HG03064 (cell line): ENCODE measurements at regions not wholly inside any gene's neighbourhood (a gene's known extent, or its start where the extent isn't known, plus 50 kb on each side); places are given as distances from the start of the nearest gene placed in this dataset.
"Not testable (repeated sequence)": the region's sequence is repeated elsewhere in the genome, so short reads cannot be mapped to it uniquely, and the experiment has no call there.

ENCODE experiments used
- ATAC-seq: cut with Tn5 transposase; IDR thresholded peaks from one replicate; pipeline ENCODE4 v1.9.1; 2021; ENCODE audit warnings: low read depth; ENCODE audit not compliant: unreplicated experiment

- ATAC-seq, result no peak
Measured at GRCh38 chr10:78207216-78207615, 173.6 kb downstream of the RPS24 start.

- no peak for ATAC-seq
Measured at GRCh38 chr10:78207776-78208175, 174.1 kb downstream of the RPS24 start.

- no peak for ATAC-seq
Measured at GRCh38 chr10:78209970-78210369, 176.3 kb downstream of the RPS24 start.

GRCh38 chr10:78210548-78210947 lies 176.9 kb downstream of the RPS24 start:
- ATAC-seq, result no peak

GRCh38 chr10:78210976-78211375 lies 177.3 kb downstream of the RPS24 start:
- ATAC-seq, result no peak

GRCh38 chr10:78211561-78212051 lies 177.9 kb downstream of the RPS24 start:
- ATAC-seq, result no peak

GRCh38 chr10:78212060-78212785 lies 178.6 kb downstream of the RPS24 start:
- no peak for ATAC-seq

- no peak for ATAC-seq
Measured at GRCh38 chr10:78212786-78213175, 179.1 kb downstream of the RPS24 start.

GRCh38 chr10:78214955-78215354 lies 181.3 kb downstream of the RPS24 start:
- ATAC-seq, result no peak

- ATAC-seq, result no peak
Measured at GRCh38 chr10:78215645-78216044, 182.0 kb downstream of the RPS24 start.

- ATAC-seq, result no peak
Measured at GRCh38 chr10:78217336-78217735, 183.7 kb downstream of the RPS24 start.

- ATAC-seq, result no peak
Measured at GRCh38 chr10:78218798-78219490, 185.3 kb downstream of the RPS24 start.

GRCh38 chr10:78219568-78219967 lies 185.9 kb downstream of the RPS24 start:
- not testable (repeated sequence) for ATAC-seq

GRCh38 chr10:78220781-78221180 lies 187.1 kb downstream of the RPS24 start:
- ATAC-seq, result no peak

- no peak for ATAC-seq
Measured at GRCh38 chr10:78222096-78222790, 188.6 kb downstream of the RPS24 start.

- ATAC-seq, result no peak
Measured at GRCh38 chr10:78223088-78223487, 189.4 kb downstream of the RPS24 start.

- no peak for ATAC-seq
Measured at GRCh38 chr10:78224602-78225001, 190.9 kb downstream of the RPS24 start.

- ATAC-seq, result no peak
Measured at GRCh38 chr10:78225594-78225993, 191.9 kb downstream of the RPS24 start.

GRCh38 chr10:78229489-78229888 lies 195.8 kb downstream of the RPS24 start:
- ATAC-seq, result no peak

- ATAC-seq, result no peak
Measured at GRCh38 chr10:78229950-78230675, 196.4 kb downstream of the RPS24 start.

- no peak for ATAC-seq
Measured at GRCh38 chr10:78231327-78231726, 197.7 kb downstream of the RPS24 start.
